NOMO-1 treated with dmso at 0.1 percent for 144 hours (cell line): ENCODE measurements at regions not wholly inside any gene's neighbourhood (a gene's known extent, or its start where the extent isn't known, plus 50 kb on each side); places are given as distances from the start of the nearest gene placed in this dataset.
"Not testable (repeated sequence)": the region's sequence is repeated elsewhere in the genome, so short reads cannot be mapped to it uniquely, and the experiment has no call there.

ENCODE experiments used
- DNase-seq: peaks from one replicate; lab custom pipeline; 2025; ENCODE audit not compliant: unreplicated experiment; lab: John Stamatoyannopoulos, UW

DNA sequence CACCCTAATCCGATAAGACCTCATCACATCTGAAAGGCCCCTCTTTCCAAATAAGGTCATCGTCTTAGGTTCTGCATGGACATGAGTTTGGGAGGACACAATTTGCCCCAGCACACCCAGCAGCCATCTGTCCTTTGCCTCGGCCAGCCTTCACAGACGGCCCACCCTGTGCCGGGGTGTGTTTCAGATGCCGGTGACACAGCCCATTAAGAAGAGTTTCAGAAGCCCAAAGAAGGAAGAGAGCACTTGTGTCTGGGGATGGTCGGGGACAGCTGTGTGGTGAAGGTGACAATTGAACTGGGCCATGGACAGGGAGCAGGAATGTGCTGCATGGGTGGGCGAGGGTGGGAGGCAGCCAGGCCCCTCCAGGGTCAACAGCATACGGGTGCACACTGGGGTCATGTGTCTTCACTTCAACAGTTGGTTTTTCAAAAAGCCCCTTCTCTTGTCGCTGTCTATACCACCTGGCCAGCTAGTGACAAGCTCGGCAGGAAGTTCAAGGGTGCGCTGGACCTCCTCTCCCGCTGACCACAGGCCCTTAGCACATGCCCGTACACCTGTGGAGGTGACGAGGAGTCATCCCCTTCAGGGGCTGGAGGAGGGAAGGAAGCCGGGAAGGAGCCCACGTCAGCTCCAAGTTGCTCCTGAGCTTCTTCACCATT lies 183.1 kb downstream of the C16orf95 start:
- no peak for DNase-seq

DNA sequence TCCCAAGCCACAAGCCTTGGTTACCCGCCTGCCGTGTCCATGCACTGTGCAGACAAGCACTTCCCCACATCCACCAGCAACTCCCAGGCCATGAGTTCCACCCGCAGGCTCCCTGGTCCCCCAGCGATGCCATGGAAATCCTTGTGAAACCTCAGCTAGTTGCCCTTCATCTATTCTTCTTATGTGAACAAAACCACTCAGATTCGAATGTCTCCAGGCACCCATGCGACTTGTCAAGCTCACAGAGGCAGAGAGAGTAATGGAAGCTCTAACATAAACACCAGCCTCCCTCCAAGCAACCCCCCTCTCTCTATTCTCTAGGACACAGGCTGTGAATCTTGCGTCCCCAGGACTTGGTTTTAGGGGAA lies 182.6 kb downstream of the C16orf95 start:
- no peak for DNase-seq

DNA sequence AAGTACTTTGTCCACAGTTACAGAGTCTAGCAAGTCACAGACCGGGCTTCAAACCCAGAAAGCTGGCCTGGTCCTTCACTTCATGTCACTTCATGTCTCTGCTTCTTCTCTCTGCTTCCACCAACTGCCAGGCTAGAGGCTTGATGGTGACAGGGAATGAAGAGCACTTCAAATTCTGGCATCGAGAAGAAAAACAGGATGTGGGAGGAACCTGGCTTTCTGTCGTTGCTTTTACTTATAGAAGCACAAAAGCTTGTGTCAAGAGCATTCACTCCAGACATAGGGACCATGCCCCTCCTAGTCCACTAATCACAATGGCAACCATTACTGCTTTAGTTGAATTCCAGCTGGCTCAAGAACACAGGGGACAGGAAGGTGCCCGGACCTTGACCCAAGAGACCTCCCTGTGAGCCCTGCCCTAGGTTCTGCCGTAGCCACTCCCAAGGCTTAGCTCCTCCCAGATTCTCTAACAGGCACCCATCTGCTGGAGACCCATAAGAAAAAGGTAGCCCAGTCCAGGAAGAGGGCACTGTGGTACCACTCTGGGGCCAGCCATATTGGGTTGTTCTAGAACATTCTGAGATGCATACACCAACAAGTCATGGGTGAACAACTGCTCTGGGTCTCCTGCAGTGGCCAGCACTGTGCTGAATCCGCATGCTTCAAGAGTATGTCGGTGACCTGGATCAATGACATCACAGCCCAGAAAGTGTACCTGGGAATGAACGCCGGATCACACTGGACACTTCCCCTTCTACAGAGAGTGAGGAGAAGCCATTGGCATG lies 181.8 kb downstream of the C16orf95 start:
- no peak for DNase-seq

DNA sequence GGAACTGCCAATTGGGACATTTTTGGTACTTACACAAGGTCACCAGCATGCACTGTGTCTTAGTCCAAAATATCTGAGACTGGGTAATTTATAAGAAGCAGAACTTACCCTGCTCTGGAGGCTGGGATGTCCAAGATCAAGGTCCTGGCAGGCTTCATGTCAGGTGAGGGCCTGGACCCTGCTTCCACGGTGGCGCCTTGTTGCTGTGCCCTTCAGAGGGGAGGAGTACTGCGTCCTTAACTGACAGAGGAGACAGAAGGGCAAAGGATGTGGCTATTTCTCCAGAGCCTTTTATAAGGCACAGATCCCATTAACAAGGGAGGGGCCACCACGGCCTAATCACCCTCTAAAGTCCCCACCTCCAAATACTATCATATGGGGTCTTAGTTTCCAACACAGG lies 178.9 kb downstream of the C16orf95 start:
- DNase-seq, result no peak

DNA sequence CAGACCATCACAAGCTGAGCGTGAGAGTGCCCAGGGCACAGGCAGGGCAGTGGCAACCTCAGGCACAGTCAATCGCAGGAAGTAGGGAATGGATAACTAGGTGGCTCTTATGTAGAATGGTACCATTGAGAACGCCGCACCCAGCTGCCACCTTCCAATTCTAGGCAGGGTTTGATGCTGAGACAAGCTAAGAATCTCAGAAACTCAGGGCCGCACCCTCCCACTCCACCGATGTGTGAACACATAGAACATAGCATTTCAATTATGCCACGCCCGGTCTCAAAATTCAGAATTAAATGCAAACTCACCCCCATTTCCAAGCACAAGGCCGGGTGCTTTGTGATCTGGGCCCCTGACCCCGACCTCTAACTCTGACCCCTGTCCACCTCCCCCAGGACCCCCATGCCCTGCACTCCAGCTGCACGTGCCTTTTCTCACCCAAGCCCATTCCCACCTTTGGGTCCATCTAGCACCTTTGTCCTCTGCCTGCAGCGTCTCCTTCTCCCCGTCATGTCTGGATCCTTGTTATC lies 178.4 kb downstream of the C16orf95 start:
- DNase-seq, result no peak

DNA sequence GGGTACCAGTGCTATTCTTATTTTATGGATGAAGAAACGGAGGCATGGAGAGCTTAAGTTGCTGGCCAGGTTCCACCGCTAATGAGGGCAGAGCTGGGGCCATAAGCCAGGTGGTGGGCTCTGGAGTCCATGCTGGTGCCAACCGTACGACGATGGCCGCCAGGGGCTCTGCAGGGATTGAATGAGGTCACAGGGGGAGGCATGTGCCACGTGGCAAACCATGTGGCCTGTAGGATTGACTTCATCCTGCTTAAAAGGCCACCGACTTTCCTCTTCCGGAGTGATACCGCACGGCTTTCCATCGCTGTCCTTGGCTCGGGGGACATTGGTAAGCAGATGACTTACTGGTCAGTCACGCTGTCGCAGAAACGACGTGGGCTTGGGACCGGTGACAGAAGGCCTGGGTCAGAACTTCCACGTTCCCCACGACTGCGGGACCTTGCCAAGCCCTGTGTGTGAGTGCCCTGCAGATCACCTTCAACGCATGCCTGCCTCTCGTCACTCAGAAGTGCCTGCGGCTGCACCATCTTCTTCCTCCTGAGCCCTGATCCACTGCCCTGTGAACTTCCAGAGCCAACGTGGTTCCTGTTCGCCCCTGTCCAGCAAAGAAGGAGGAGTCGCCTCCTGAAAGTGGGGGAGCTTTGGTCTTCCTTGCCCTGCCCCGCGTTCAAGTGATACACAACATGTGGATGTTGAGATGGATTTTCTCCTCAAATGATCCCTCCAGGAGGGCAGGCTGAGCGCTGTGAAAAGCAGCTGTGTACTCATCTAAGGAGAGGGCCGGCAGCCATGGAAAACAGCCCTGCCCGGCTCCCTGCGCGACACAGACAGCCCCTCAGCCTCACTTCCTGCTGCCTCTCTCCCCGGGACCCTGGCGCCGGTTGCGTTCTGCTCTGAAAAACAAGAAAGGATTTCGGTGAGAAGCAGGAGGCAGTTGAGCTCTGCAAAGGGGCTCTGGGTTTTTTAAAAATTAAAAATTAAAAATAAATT lies 176.7 kb downstream of the C16orf95 start:
- DNase-seq, result no peak

DNA sequence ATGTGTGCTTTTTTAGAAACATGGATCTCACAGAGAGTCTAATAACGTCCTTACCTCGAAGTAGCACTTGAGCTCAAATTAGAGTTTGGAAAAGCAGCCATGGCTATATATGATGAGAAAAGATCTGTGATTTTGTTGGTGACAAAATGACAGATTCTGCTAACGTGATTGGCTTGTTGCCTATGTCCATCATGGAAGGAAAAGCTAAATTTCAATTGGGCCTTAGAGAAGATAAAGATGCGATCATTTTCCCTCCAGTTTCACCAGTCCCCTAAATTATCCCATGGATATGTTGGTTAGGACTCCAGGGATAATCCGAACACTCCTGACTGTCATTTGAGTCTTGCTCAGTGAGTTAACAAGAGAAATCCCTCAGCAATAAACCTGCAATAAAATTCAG lies 175.8 kb downstream of the C16orf95 start:
- no peak for DNase-seq

DNA sequence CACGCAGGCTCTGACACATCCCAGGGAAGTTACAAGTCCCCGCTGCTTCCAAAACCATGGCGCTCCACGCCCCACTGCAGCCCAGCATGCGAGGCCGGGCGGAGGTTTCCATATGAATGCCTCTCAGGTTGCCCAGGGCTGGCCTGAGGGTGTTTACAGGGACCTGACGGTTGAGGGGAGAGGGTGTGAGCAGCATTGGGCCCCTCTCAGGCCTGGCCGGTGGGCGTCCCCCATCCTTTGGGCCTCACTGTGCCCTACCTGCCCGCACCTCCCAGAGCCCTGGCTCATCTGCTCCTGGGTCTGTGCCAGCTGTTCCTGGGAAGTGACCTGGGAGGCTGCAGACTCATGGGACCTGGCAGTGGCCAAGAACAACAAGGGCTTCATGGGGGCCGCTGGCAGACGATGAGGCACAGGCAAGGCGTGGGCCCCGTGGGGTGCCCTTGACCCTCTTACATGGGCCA lies 173.5 kb downstream of the C16orf95 start:
- no peak for DNase-seq

DNA sequence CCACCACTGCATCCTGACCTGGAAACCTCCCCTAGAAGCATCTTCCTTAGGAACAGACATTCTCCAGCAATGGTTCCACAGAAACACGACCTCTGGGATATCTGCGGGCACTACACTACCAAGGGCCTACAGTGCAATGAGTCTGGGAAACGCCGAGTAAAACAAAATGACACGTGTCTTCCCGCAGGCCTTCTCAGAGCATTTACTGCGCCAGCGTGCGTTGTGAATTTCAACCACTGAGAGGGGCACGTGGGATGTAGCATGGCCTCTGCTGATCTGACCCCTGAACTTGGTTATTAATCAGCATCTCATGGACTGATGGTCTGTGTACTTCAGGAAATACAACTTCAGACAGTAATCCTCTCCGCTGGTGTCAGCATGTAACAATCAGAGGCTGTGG lies 173.0 kb downstream of the C16orf95 start:
- no peak for DNase-seq

DNA sequence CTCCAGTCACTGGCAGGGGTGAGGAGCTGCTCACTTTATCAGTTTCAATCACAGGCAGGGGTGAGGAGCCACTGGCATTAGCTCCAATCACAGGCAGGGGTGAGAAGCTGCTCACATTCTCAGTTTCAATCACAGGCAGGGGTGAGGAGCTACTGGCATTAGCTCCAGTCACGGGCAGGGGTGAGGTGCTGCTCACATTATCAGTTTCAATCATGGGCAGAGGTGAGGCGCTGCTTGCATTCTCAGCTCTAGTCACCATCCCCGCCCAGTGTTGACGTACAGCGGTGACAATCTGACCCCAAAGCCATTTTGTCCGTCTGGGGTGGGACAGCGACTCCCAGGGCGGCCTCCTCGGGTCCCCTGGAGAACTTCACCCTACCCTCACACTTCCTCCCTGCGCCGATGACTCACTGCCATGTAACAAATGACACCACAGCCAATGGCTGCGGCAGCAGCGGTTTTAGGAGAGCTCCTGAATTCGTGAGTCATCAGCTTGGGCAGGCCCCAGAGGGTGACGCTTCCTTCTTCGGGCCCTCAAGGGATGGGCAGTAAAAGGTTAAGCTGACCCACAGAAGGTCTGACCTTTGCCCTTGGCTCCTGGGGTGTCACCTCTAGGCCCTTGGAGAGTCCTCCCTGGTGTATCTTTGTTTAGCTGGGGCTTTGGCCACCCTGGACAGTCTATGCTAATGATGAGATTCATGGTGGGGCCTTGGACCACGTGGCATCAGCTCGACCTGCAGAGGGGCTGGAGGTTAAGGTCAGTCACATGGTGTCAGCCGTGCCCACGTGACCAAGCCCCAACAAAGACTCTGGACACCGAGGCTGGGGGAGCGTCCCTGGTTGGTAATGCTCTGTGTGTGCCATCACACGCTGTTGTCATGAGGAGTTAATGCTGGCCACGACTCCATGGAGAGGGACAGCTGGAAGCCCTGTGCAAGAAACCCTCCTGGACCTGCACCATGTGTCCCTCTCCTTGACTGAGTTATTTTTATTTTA lies 171.7 kb downstream of the C16orf95 start:
- peak; percentile 92 for DNase-seq

DNA sequence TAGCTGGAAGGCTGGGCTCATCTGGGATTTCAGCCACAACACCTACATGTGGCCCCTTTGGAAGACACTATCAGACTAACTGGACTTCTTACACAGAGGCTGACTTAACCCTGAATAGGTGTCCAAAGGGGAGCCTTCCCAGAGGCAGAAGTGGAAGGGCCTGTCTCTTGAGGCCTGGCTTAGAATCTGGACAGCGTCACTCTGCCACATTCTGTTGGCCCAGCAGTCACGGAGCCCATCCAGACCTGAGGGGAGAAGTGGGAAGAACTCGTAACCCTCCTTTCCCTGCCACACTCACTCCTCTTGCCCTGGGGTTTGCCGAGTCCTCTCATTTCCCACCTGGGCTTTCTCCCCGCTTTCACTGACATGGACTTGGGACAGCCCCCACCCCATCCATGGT lies 170.5 kb downstream of the C16orf95 start:
- no peak for DNase-seq

DNA sequence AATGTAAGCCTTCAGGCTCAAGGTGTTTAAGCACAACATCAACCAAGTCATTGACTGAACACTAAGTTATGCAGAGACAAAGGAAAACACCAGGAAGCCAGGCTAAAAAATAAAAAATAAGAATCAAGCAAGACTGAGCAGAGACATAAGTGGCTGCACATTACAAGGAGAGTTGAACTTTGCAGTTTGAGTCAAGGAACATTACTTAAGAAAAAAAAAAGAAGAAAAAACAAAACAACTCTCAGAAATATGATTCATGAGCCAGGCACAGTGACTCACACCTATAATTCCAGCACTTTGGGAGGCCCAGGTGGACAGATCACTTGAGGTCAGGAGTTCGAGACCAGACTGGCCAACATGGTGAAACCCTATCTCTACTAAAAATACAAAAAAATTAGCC lies 168.1 kb downstream of the C16orf95 start:
- no peak for DNase-seq

DNA sequence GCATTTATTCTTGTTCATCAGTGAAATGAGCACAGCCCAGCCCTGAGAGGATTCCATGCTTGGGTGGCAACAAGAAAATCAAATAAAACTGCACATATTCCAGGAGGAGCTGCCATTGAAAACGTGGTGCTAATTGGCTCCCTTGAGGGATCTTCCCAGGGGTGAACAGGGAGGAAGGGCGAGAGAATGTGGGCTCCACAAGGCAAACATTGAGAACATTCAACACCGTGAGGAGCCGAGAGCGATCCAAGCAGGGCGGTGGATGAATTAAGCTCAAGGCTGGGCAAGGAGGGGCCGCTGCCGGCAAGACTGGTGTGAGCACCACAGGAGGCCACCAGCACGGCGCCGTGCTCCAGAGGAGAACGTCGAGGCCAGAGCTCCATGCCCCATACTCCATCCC lies 166.9 kb downstream of the C16orf95 start:
- no peak for DNase-seq

DNA sequence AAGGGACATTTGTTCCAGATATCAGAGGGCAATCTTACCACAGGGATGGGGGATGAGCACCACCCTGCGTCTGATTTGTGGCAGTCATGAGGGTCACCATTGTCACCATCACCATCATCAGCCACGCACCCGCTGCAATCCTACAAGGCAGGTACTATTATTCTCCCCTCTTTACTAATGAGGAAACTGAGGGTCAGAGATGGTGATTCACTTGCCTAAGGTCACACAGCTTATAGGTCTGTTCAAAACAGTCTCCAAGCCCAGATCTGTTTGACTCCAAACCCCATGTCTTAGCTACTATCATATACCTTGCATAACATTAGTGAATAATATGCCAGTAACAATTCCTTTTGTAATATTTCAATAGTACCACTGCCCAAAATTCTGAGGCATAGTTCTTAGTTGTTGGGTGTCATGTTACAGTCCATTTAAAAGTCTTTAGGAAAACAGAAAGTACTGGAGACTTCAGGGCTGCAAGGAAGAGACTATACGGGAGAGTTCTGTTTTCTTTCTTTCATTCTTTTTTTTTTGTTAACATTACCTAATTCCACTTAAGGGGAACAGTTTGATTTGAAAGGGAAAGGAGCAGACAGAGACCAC lies 166.4 kb downstream of the C16orf95 start:
- no peak for DNase-seq

DNA sequence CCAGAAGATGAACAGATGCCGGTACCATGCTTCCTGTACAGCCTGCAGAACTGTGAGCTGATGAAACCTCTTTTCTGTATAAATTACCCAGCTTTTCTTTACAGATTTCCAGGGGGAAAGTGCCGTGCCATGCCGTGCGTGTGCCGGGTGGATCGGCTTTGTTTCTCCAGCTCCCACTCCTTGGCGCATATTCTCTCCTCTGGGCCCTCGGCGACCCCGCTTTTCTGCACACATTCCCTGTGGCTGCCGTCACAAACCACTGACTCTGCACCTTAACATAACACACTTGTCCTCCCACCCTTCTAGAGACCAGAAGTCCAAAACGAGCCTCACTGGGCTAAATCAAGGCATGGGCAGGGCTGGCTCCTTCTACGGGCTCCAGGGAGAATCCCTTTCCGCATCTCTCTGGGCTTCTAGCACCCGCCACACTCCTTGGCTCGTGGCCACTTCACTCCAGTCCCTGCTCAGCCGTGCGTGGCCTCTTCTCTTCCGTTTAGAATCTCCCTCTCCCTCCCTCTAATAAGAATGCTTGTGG lies 164.9 kb downstream of the C16orf95 start:
- DNase-seq, result no peak

DNA sequence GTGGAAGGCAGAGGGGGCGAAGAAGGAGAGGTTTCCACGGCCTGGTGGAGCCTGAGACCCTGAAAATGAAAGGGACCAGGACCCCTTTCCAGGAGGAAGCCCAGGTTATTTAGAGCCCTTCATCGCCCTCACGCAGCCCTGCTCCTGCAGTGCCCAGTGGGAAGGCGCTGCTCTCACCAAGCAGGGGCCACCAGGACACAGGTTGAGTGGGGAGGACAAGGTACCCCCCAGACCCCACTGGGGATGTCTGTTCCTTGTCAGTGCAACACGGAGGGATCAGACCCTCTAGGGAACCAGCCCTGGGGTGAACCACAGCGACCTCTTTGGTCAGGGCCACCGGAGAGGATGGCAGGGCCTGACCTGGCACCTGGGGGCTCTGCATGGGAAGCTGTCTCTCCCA lies 163.9 kb downstream of the C16orf95 start:
- DNase-seq, result no peak

DNA sequence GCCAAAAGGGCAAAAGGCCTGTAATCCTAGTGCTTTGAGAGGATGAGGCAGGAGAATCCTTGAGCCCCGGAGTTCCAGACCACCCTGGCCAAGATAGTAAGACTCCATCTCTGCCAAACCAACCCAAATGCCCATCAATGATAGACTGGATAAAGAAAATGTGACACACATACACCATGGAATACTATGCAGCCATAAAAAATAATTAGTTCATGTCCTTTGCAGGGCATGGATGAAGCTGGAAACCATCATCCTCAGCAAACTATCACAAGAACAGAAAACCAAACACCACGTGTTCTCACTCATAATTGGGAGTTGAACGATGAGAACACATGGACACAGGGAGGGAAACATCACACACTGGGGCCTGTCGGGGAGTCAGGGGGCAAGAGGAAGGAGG lies 161.9 kb downstream of the C16orf95 start:
- DNase-seq, result not testable (repeated sequence)

DNA sequence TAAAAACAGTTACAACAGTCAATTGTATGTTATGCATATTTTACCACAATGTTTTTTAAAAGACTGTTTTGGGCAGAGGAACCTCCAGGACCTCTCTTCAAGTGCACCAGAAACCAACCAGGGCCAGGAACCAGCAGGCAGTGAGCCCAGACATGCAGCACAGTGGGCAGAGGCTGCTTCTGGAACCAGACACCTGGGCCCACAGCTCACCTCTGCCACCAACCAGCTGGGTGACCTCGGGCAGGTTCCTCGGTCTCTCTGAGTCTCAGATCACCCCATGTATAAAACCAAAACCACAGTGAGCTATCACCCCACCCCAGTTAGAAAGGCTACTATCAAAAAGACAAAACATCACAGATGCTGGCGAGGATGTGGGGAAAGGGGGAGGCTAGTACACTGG lies 161.0 kb downstream of the C16orf95 start:
- no peak for DNase-seq

DNA sequence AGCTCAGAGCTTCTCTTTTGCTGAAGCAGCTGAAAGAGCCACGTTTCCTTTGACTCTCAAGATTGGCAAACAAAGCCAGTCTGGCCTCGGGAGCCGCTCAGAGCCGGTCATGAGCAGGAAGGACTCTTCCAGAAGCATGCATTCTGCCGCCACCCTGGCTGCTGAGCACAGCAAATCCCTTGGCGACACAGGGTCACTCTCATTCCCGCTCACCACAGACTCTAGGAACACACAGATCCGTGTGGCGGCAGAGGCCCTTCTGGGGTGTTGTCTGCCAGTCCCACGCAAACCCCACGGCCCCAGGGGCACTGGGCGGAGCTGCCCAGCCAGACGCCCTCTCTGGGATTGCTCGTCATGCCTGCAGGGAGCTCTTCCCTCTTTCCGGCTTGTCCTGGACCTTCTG lies 157.0 kb downstream of the C16orf95 start:
- no peak for DNase-seq
